BLaER1 (cell line): ENCODE measurements at regions not wholly inside any gene's neighbourhood (a gene's known extent, or its start where the extent isn't known, plus 50 kb on each side); places are given as distances from the start of the nearest gene placed in this dataset.

Experiments
- H3K27ac ChIP-seq: shearing (Covaris generic); formaldehyde crosslinking; 2 replicates; pipeline ENCODE4 v1.8.1; 2022
- H3K27me3 ChIP-seq: shearing (Covaris generic); formaldehyde crosslinking; 2 replicates; pipeline ENCODE4 v1.8.1; 2022
- H3K36me3 ChIP-seq: shearing (Covaris generic); formaldehyde crosslinking; 2 replicates; pipeline ENCODE4 v1.8.1; 2022
- H3K4me1 ChIP-seq: shearing (Covaris generic); formaldehyde crosslinking; 2 replicates; pipeline ENCODE4 v1.8.1; 2022
- H3K4me2 ChIP-seq: shearing (Covaris generic); formaldehyde crosslinking; 2 replicates; pipeline ENCODE4 v1.8.1; 2022
- H3K4me3 ChIP-seq: shearing (Covaris generic); formaldehyde crosslinking; 2 replicates; pipeline ENCODE4 v1.8.1; 2022
- H3K9ac ChIP-seq: shearing (Covaris generic); formaldehyde crosslinking; 2 replicates; pipeline ENCODE4 v1.8.1; 2022
- H3K9me3 ChIP-seq: shearing (Covaris generic); formaldehyde crosslinking; 2 replicates; pipeline ENCODE4 v1.8.1; 2022
- H4K20me1 ChIP-seq: shearing (Covaris generic); formaldehyde crosslinking; 2 replicates; pipeline ENCODE4 v1.8.1; 2022
- Cebpa-rat ChIP-seq: shearing (Covaris generic); IDR thresholded peaks from 2 replicates; pipeline ENCODE4 v1.8.1; 2022

GRCh38 chr9:22580788-22581187 is 134.2 kb downstream of the DMRTA1 start:
- Histone ChIP-seq H3K4me2 (no peak overlapping the region), H3K4me1 (no peaks in the 10 kb centered on the region), H3K9ac (no peak overlapping the region), H3K36me3 (no peaks in the 10 kb centered on the region), H3K27me3 (no peaks in the 10 kb centered on the region), H4K20me1 (no peaks in the 10 kb centered on the region), H3K27ac (no peak overlapping the region), H3K9me3 (0 out of 2 replicates have a peak, but pooled peaks cover 7% of the 10 kb centered on the region), H3K4me3 (no peak overlapping the region)
- TF ChIP-seq Cebpa-rat, result no peak

- Histone ChIP-seq H3K4me1 (no peaks in the 10 kb centered on the region), H3K9ac (no peak overlapping the region), H3K27me3 (no peaks in the 10 kb centered on the region), H4K20me1 (no peaks in the 10 kb centered on the region), H3K4me3 (no peak overlapping the region), H3K9me3 (0 out of 2 replicates have a peak, but pooled peaks cover 7% of the 10 kb centered on the region), H3K4me2 (no peak overlapping the region), H3K27ac (no peak overlapping the region), H3K36me3 (no peaks in the 10 kb centered on the region)
- TF ChIP-seq Cebpa-rat, result no peak
Measured at GRCh38 chr9:22582221-22582620, 135.6 kb downstream of the DMRTA1 start.

GRCh38 chr9:22588918-22589317 is 142.3 kb downstream of the DMRTA1 start:
- Histone ChIP-seq H3K4me3 (no peak overlapping the region), H4K20me1 (no peaks in the 10 kb centered on the region), H3K36me3 (no peaks in the 10 kb centered on the region), H3K9me3 (no peaks in the 10 kb centered on the region), H3K9ac (no peak overlapping the region), H3K27me3 (no peaks in the 10 kb centered on the region), H3K27ac (no peak overlapping the region), H3K4me2 (no peak overlapping the region), H3K4me1 (no peaks in the 10 kb centered on the region)
- no peak for TF ChIP-seq Cebpa-rat

GRCh38 chr9:22590336-22591033 is 143.9 kb downstream of the DMRTA1 start:
- Histone ChIP-seq H3K4me1 (no peaks in the 10 kb centered on the region), H3K27me3 (no peaks in the 10 kb centered on the region), H3K36me3 (no peaks in the 10 kb centered on the region), H3K4me2 (no peak overlapping the region), H3K27ac (no peak overlapping the region), H3K4me3 (no peak overlapping the region), H4K20me1 (no peaks in the 10 kb centered on the region), H3K9ac (no peak overlapping the region), H3K9me3 (no peaks in the 10 kb centered on the region)
- TF ChIP-seq Cebpa-rat, result no peak

GRCh38 chr9:22595805-22596204 is 149.2 kb downstream of the DMRTA1 start:
- Histone ChIP-seq H3K27ac (no peak overlapping the region), H3K4me2 (no peak overlapping the region), H3K27me3 (no peaks in the 10 kb centered on the region), H3K9ac (no peak overlapping the region), H3K36me3 (no peaks in the 10 kb centered on the region), H3K4me1 (no peaks in the 10 kb centered on the region), H4K20me1 (no peaks in the 10 kb centered on the region), H3K4me3 (no peak overlapping the region), H3K9me3 (no peaks in the 10 kb centered on the region)
- no peak for TF ChIP-seq Cebpa-rat

GRCh38 chr9:22617156-22617555 is 170.5 kb downstream of the DMRTA1 start:
- Histone ChIP-seq H3K4me3 (no peak overlapping the region), H3K9ac (no peak overlapping the region), H3K4me1 (no peaks in the 10 kb centered on the region), H3K36me3 (no peaks in the 10 kb centered on the region), H3K27ac (no peak overlapping the region), H3K27me3 (no peaks in the 10 kb centered on the region), H3K9me3 (no peaks in the 10 kb centered on the region), H3K4me2 (no peak overlapping the region), H4K20me1 (no peaks in the 10 kb centered on the region)
- no peak for TF ChIP-seq Cebpa-rat

- H3K4me1 ChIP-seq, result no peaks in the 10 kb centered on the region
- TF ChIP-seq Cebpa-rat, result no peak
- H3K36me3 ChIP-seq, result no peaks in the 10 kb centered on the region
- no peaks in the 10 kb centered on the region for H3K9me3 ChIP-seq
- no peaks in the 10 kb centered on the region for H4K20me1 ChIP-seq
- no peak overlapping the region for H3K4me2 ChIP-seq
- H3K27me3 ChIP-seq, result no peaks in the 10 kb centered on the region
- no peak overlapping the region for H3K27ac ChIP-seq
- no peak overlapping the region for H3K4me3 ChIP-seq
- no peak overlapping the region for H3K9ac ChIP-seq
Measured at GRCh38 chr9:22622815-22623214, 176.2 kb downstream of the DMRTA1 start.

GRCh38 chr9:22623236-22623635 is 176.6 kb downstream of the DMRTA1 start:
- H3K9ac ChIP-seq, result no peak overlapping the region
- no peaks in the 10 kb centered on the region for H3K36me3 ChIP-seq
- H3K9me3 ChIP-seq, result no peaks in the 10 kb centered on the region
- TF ChIP-seq Cebpa-rat, result no peak
- no peak overlapping the region for H3K4me2 ChIP-seq
- no peaks in the 10 kb centered on the region for H3K4me1 ChIP-seq
- H3K27ac ChIP-seq, result no peak overlapping the region
- no peak overlapping the region for H3K4me3 ChIP-seq
- no peaks in the 10 kb centered on the region for H3K27me3 ChIP-seq
- no peaks in the 10 kb centered on the region for H4K20me1 ChIP-seq

GRCh38 chr9:22625540-22625939 is 178.9 kb downstream of the DMRTA1 start:
- no peaks in the 10 kb centered on the region for H3K4me1 ChIP-seq
- no peak overlapping the region for H3K4me2 ChIP-seq
- no peaks in the 10 kb centered on the region for H4K20me1 ChIP-seq
- no peak overlapping the region for H3K4me3 ChIP-seq
- no peaks in the 10 kb centered on the region for H3K9me3 ChIP-seq
- no peak overlapping the region for H3K9ac ChIP-seq
- H3K27me3 ChIP-seq, result no peaks in the 10 kb centered on the region
- TF ChIP-seq Cebpa-rat, result no peak
- H3K27ac ChIP-seq, result no peak overlapping the region
- H3K36me3 ChIP-seq, result no peaks in the 10 kb centered on the region

- Histone ChIP-seq H3K36me3 (no peaks in the 10 kb centered on the region), H3K27ac (no peak overlapping the region), H4K20me1 (no peaks in the 10 kb centered on the region), H3K9ac (no peak overlapping the region), H3K27me3 (no peaks in the 10 kb centered on the region), H3K4me3 (no peak overlapping the region), H3K4me2 (no peak overlapping the region), H3K9me3 (no peaks in the 10 kb centered on the region), H3K4me1 (0 out of 2 replicates have a peak, but pooled peaks cover 5% of the 10 kb centered on the region)
- no peak for TF ChIP-seq Cebpa-rat
Measured at GRCh38 chr9:22643541-22643940, 196.9 kb downstream of the DMRTA1 start.

- Histone ChIP-seq H3K4me1 (no peaks in the 10 kb centered on the region), H3K27ac (no peak overlapping the region), H3K36me3 (no peaks in the 10 kb centered on the region), H3K9me3 (no peaks in the 10 kb centered on the region), H3K4me2 (no peak overlapping the region), H4K20me1 (no peaks in the 10 kb centered on the region), H3K9ac (no peak overlapping the region), H3K4me3 (no peak overlapping the region), H3K27me3 (no peaks in the 10 kb centered on the region)
- no peak for TF ChIP-seq Cebpa-rat
Measured at GRCh38 chr9:22645893-22646292, 199.3 kb downstream of the DMRTA1 start.
